Tibial artery (tissue), 4 donors: ENCODE measurements at regions not wholly inside any gene's neighbourhood (a gene's known extent, or its start where the extent isn't known, plus 50 kb on each side); places are given as distances from the start of the nearest gene placed in this dataset.

Experiments
- DNase-seq, 2 donors: peaks; one replicate each; pipeline ENCODE4 v3.0.0-alpha.2; 2019
- H3K27ac ChIP-seq, 2 donors: fragments of 200-600 bp; sonication (generic) in 1 of 2; 1 replicate in 1 of 2; 2 replicates in 1 of 2; pipeline ENCODE4 v1.5.1; 2018 to 2019; ENCODE audit warnings: mild to moderate bottlenecking in 1 of 2
- H3K27me3 ChIP-seq, 2 donors: fragments of 200-600 bp; sonication (generic) in 1 of 2; one replicate each; pipeline versions ENCODE4 v1.5.1 to v1.6.0; 2016 to 2019
- H3K36me3 ChIP-seq, 3 donors: fragments of 200-600 bp; sonication (generic) in 2 of 3; one replicate each; pipeline ENCODE4 v1.5.1; 2016 to 2019; ENCODE audit warnings: mild to moderate bottlenecking in 2 of 3
- H3K4me1 ChIP-seq, 4 donors: fragments of 200-600 bp; sonication (generic) in 2 of 4; 1 replicate in 3 of 4; 2 replicates in 1 of 4; pipeline ENCODE4 v1.5.1; 2016 to 2019
- H3K4me3 ChIP-seq, 2 donors: fragments of 200-600 bp; sonication (generic) in 1 of 2; 1 replicate in 1 of 2; 2 replicates in 1 of 2; pipeline ENCODE4 v1.5.1; 2018 to 2019; ENCODE audit warnings: mild to moderate bottlenecking in 2 of 2
- H3K9me3 ChIP-seq, 3 donors: fragments of 200-600 bp; sonication (generic) in 1 of 3; one replicate each; pipeline ENCODE4 v1.5.1; 2016 to 2019
- CTCF ChIP-seq, 2 experiments: fragments of 200-600 bp in 1 of 2; fragments of 450-650 bp in 1 of 2; IDR thresholded peaks; one replicate each; pipeline ENCODE4 v1.5.1; 2017 to 2019; ENCODE audit warnings: antibody characterized with exemption in 2 of 2, mild to moderate bottlenecking in 1 of 2, moderate library complexity in 1 of 2
- intact Hi-C: fragments of 100-400 bp; cut with DNase I; formaldehyde crosslinking; loops from one replicate; pipeline ENCODE4 v1.15.0; 2023; ENCODE audit warnings: low total_unique reads

DNA sequence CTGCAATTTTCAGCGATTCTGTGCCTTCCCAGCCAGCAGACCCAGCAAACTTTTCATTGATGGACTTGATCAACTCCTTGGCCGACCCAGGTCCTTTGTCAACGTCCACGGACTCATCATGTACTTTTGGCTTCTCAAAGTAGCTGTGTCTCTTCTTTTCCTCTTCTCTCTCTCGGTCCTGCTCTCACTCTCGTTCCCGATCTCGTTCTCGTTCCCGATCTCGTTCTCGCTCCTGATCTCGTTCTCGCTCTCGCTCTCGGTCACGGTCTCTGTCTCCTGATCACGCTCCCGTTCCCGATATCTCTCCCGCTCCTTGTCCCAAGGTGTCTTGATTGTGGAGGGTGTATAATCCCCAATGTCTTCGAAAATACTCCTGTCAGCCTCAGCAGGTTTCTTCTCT, 219.5 kb upstream of the FANCL start:
- intact Hi-C loops = no loop called here
- no peak for TF ChIP-seq CTCF (IDR thresholded peaks at IDR 0.05)
- no peak overlapping the region for H3K4me3 ChIP-seq
- H3K4me1 ChIP-seq = no peaks in the 10 kb centered on the region
- no peaks in the 10 kb centered on the region for H3K36me3 ChIP-seq
- H3K27me3 ChIP-seq = no peaks in the 10 kb centered on the region
- H3K9me3 ChIP-seq = no peaks in the 10 kb centered on the region
- DNase-seq = no peak
- no peak overlapping the region for H3K27ac ChIP-seq

DNA sequence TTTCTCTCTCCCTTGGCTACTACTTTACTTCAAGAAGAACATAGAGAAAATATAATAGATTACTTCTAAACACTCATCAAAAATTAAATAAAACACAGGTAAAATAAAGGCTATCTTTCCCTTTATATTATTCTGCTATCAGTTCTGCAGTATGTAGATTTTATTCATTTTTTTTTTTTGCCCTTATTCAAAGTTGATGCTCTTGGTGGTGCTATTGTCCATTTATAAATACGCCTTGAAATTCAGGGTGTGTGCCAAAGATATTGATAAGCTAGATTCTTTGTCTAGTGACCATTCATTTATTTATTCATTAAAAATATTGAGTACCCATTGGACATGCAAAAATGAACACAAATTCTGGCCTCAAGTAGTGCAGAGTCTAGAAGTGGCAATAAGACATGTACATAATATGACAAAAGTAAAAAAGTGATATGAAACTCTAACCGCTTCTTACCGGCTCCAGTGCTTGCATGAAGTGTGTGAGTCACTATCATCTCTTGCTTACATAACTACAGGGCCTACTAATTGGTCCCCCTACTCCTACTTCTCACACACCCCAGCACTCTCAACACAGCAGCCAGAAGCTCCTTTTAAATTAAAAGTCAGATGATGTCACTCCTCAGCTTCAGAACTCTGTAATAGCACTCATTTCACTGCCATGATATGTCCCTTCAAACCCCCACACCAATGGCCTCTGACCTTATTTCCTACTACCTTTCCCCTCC, 208.3 kb upstream of the FANCL start:
- no peak overlapping the region for H3K27ac ChIP-seq
- no peaks in the 10 kb centered on the region for H3K9me3 ChIP-seq
- H3K4me3 ChIP-seq = no peak overlapping the region
- no peak for TF ChIP-seq CTCF (IDR thresholded peaks at IDR 0.05)
- intact Hi-C loops = no loop called here
- H3K36me3 ChIP-seq = no peaks in the 10 kb centered on the region
- no peak for DNase-seq
- H3K4me1 ChIP-seq = no peaks in the 10 kb centered on the region
- H3K27me3 ChIP-seq = no peaks in the 10 kb centered on the region

- H3K36me3 ChIP-seq = no peaks in the 10 kb centered on the region
- no peaks in the 10 kb centered on the region for H3K27me3 ChIP-seq
- intact Hi-C loops = no loop called here
- no peaks in the 10 kb centered on the region for H3K9me3 ChIP-seq
- H3K4me1 ChIP-seq = no peaks in the 10 kb centered on the region
- no peak overlapping the region for H3K4me3 ChIP-seq
- DNase-seq = no peak
- no peak for TF ChIP-seq CTCF (IDR thresholded peaks at IDR 0.05)
- H3K27ac ChIP-seq = no peak overlapping the region
These were observed 207.7 kb upstream of the FANCL start for GRCh38 chr2:58448845-58449244.

GRCh38 chr2:58448065-58448507, 207.0 kb upstream of the FANCL start:
- no peaks in the 10 kb centered on the region for H3K9me3 ChIP-seq
- intact Hi-C loops = no loop called here
- no peak overlapping the region for H3K27ac ChIP-seq
- TF ChIP-seq CTCF (IDR thresholded peaks at IDR 0.05) = peak in 1 of 2 experiments; percentile 12
- DNase-seq = no peak
- H3K4me1 ChIP-seq = no peaks in the 10 kb centered on the region
- H3K27me3 ChIP-seq = no peaks in the 10 kb centered on the region
- no peaks in the 10 kb centered on the region for H3K36me3 ChIP-seq
- H3K4me3 ChIP-seq = no peak overlapping the region

- DNase-seq = no peak
- Histone ChIP-seq H3K36me3 (no peaks in the 10 kb centered on the region), H3K27ac (no peak overlapping the region), H3K27me3 (no peaks in the 10 kb centered on the region), H3K9me3 (no peaks in the 10 kb centered on the region), H3K4me3 (no peak overlapping the region), H3K4me1 (no peaks in the 10 kb centered on the region)
- no peak for TF ChIP-seq CTCF (IDR thresholded peaks at IDR 0.05)
- intact Hi-C loops = no loop called here
These were observed 206.5 kb upstream of the FANCL start for GRCh38 chr2:58447586-58447985.

GRCh38 chr2:58441643-58442042, 200.5 kb upstream of the FANCL start:
- no peak for DNase-seq
- TF ChIP-seq CTCF (IDR thresholded peaks at IDR 0.05) = no peak
- intact Hi-C loops = no loop called here
- no peaks in the 10 kb centered on the region for H3K36me3 ChIP-seq
- H3K4me3 ChIP-seq = no peak overlapping the region
- no peaks in the 10 kb centered on the region for H3K9me3 ChIP-seq
- H3K27me3 ChIP-seq = no peaks in the 10 kb centered on the region
- H3K4me1 ChIP-seq = no peaks in the 10 kb centered on the region
- H3K27ac ChIP-seq = no peak overlapping the region
